Activated B cell treated with CpG ODN at 0.5 μM for 24 hours (primary cell): ENCODE measurements at regions not wholly inside any gene's neighbourhood (a gene's known extent, or its start where the extent isn't known, plus 50 kb on each side); places are given as distances from the start of the nearest gene placed in this dataset.

Experiments
- ATAC-seq: fragments of 200-7000 bp; cut with Tn5 transposase; one replicate; pipeline ENCODE4 v1.10.0; 2021; ENCODE audit warnings: low read depth, mild to moderate bottlenecking, moderate library complexity
- CTCF ChIA-PET: fragments of 350-600 bp; sonication (Branson Sonifier 250); formaldehyde crosslinking; loops from one replicate; lab custom pipeline; 2021; ENCODE audit warnings: antibody characterized with exemption; lab: Charles Lee
- POLR2A ChIA-PET: fragments of 350-600 bp; sonication (Branson Sonifier 250); formaldehyde crosslinking; loops from one replicate; lab custom pipeline; 2021; ENCODE audit warnings: antibody characterized with exemption; lab: Charles Lee
- DNase-seq: peaks from one replicate; pipeline ENCODE4 v3.0.0; 2022
- H3K27ac Mint-ChIP-seq: one replicate; pipeline ENCODE4 v1.8.0; 2020; ENCODE audit warnings: mixed read lengths
- H3K27me3 Mint-ChIP-seq: one replicate; pipeline ENCODE4 v1.8.0; 2021; ENCODE audit warnings: mixed read lengths
- H3K36me3 Mint-ChIP-seq: one replicate; pipeline ENCODE4 v1.8.0; 2021; ENCODE audit warnings: low read depth, mixed read lengths
- H3K4me1 Mint-ChIP-seq: one replicate; pipeline ENCODE4 v1.8.0; 2021; ENCODE audit warnings: mixed read lengths
- H3K4me3 Mint-ChIP-seq: one replicate; pipeline ENCODE4 v1.8.0; 2020; ENCODE audit warnings: mild to moderate bottlenecking, mixed read lengths
- H3K9me3 Mint-ChIP-seq: one replicate; pipeline ENCODE4 v1.8.0; 2020; ENCODE audit warnings: mixed read lengths
- CTCF ChIP-seq: fragments of 200-600 bp; IDR thresholded peaks from one replicate; pipeline ENCODE4 v1.8.0; 2022; ENCODE audit warnings: antibody characterized with exemption, mild to moderate bottlenecking
- intact Hi-C: fragments of 100-400 bp; cut with micrococcal nuclease; formaldehyde crosslinking; loops from one replicate; pipeline ENCODE4 v1.15.1; 2024

DNA sequence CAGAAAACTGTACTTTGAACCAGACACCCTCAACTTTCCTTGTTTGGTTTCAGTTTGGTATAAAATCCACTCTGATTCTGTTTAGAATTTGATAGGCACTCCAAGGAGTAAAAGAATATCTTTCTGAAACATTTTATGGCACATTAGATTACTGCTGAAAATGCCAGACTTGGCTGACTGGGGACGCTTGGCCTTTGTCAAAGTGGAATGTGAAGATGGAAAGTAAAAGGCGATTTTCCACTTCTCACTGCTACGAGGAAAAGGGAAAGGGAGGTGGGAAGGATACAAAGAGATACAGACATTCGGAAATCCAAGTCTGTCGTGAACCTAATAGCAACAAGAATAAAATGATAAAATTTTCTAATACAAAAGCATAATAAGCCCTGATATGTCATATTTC is 203.9 kb downstream of the DMRT2 start:
- Mint-ChIP-seq H3K4me3 (no peak overlapping the region), H3K36me3 (no peaks in the 10 kb centered on the region), H3K4me1 (no peaks in the 10 kb centered on the region), H3K9me3 (no peaks in the 10 kb centered on the region), H3K27me3 (no peaks in the 10 kb centered on the region), H3K27ac (no peak overlapping the region)
- ATAC-seq (no peak), DNase-seq (no peak)
- CTCF ChIA-PET, result no interaction called here
- TF ChIP-seq CTCF, result no peak
- POLR2A ChIA-PET, result no interaction called here
- intact Hi-C loops, result no loop called here

- H3K4me1 Mint-ChIP-seq, result no peaks in the 10 kb centered on the region
- POLR2A ChIA-PET, result no interaction called here
- no peaks in the 10 kb centered on the region for H3K27me3 Mint-ChIP-seq
- H3K27ac Mint-ChIP-seq, result no peak overlapping the region
- CTCF ChIA-PET, result no interaction called here
- intact Hi-C loops, result no loop called here
- no peaks in the 10 kb centered on the region for H3K9me3 Mint-ChIP-seq
- H3K4me3 Mint-ChIP-seq, result no peak overlapping the region
- DNase-seq (no peak), ATAC-seq (no peak)
- no peaks in the 10 kb centered on the region for H3K36me3 Mint-ChIP-seq
- TF ChIP-seq CTCF, result no peak
Observed at GRCh38 chr9:1256178-1256577, 206.0 kb downstream of the DMRT2 start.

- Mint-ChIP-seq H3K27ac (no peak overlapping the region), H3K36me3 (no peaks in the 10 kb centered on the region), H3K4me3 (no peak overlapping the region), H3K9me3 (no peaks in the 10 kb centered on the region), H3K27me3 (no peaks in the 10 kb centered on the region), H3K4me1 (no peaks in the 10 kb centered on the region)
- POLR2A ChIA-PET, result no interaction called here
- CTCF ChIA-PET, result no interaction called here
- TF ChIP-seq CTCF, result no peak
- intact Hi-C loops, result no loop called here
- ATAC-seq (no peak), DNase-seq (no peak)
Observed at GRCh38 chr9:1261266-1261665, 211.1 kb downstream of the DMRT2 start.

DNA sequence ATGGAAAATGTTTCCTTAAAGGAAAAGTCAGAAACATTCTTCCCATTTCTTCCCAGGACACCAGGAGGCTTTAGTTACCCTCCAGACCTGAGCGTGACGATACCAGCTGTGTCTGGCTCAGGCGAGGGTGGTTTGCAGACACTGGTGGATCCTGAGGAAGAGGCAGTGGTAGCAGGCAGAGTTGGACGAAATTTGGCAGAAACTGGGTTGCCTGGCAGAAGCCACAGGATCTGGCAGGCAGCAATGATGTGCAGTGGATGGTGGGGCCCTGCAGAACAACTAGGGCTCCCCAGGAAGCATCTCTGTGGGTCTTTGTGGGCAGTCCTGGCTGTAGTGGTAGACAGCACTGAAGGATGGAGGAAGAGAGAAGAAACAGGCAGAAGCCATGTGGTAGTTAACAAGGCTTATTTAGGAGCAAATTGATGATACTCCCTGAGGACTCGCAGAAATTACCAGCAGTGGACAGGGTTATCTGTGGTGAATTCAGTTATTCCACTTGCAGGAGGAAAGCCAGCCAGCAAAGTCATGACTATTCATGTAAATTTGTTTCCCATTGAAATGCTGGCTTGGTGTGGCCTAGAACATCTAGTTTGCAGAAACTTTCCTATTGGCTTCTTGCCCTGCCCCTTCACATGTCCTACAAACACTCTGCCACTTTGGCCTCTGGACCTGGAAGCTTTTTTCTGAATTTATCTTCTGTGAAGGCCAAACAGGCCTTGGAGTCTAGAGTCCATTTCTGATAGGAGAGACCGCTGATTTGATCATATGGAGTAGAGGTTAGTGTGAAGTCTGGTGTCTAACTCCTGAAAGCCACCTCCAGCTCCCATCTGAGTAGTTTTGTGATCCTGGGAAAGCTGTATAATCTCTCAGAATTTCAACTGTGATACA is 212.0 kb downstream of the DMRT2 start:
- H3K9me3 Mint-ChIP-seq, result no peaks in the 10 kb centered on the region
- ATAC-seq (no peak), DNase-seq (no peak)
- no peak overlapping the region for H3K27ac Mint-ChIP-seq
- intact Hi-C loops, result no loop called here
- ChIA-PET CTCF (no interaction called here), POLR2A (no interaction called here)
- no peak for TF ChIP-seq CTCF
- no peak overlapping the region for H3K4me3 Mint-ChIP-seq
- H3K27me3 Mint-ChIP-seq, result no peaks in the 10 kb centered on the region
- H3K4me1 Mint-ChIP-seq, result no peaks in the 10 kb centered on the region
- no peaks in the 10 kb centered on the region for H3K36me3 Mint-ChIP-seq

- no peak overlapping the region for H3K27ac Mint-ChIP-seq
- ChIA-PET POLR2A (no interaction called here), CTCF (no interaction called here)
- intact Hi-C loops, result no loop called here
- H3K9me3 Mint-ChIP-seq, result peaks cover 2% of the 10 kb centered on the region
- DNase-seq, result no peak
- H3K4me3 Mint-ChIP-seq, result no peak overlapping the region
- no peak for ATAC-seq
- H3K4me1 Mint-ChIP-seq, result no peaks in the 10 kb centered on the region
- no peaks in the 10 kb centered on the region for H3K27me3 Mint-ChIP-seq
- TF ChIP-seq CTCF, result no peak
- H3K36me3 Mint-ChIP-seq, result no peaks in the 10 kb centered on the region
Observed at GRCh38 chr9:1267141-1267570, 217.0 kb downstream of the DMRT2 start.
